ENCODE measurements at regions not wholly inside any gene's neighbourhood (a gene's known extent, or its start where the extent isn't known, plus 50 kb on each side); places are given as distances from the start of the nearest gene placed in this dataset.

DNA sequence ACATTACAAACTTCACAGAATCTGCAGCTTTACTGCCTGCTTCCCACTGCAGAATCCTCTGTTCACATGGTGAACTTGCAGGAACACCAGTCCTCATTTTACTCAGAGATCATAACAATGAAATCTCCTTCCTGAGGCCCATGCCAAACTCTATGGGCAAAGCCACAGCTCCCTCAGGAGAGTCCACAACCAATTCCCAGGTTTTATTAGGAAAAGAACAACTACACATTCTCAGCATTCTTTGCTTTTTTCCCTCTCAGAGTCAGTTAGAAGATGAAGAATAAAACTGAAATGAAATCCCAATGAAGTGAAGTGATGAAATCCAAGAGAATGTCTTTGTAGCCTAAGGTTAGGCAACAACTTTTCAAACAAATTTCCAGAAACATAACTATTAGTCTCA is 233.7 kb downstream of the DSEL start:
- no peak for FAIRE-seq

DNA sequence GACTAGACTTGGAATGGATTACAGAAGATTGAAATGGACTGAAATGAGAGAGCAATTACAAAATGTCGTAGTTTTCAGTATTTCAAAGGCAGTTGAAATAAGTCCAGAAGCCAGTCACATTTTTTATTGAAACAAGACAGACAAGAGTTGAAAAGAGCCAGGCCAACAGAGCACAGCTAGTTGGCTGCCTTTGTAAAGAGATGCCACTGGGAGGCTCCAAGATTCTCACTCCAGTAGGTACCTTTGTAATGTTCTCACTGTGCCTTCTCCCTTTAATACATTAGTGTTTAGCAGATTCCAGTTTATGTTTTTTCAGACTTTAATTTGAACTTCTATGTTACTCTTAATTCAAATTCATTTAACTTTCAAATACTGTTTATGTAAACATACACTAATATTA is 234.8 kb downstream of the DSEL start:
- no peak for FAIRE-seq

DNA sequence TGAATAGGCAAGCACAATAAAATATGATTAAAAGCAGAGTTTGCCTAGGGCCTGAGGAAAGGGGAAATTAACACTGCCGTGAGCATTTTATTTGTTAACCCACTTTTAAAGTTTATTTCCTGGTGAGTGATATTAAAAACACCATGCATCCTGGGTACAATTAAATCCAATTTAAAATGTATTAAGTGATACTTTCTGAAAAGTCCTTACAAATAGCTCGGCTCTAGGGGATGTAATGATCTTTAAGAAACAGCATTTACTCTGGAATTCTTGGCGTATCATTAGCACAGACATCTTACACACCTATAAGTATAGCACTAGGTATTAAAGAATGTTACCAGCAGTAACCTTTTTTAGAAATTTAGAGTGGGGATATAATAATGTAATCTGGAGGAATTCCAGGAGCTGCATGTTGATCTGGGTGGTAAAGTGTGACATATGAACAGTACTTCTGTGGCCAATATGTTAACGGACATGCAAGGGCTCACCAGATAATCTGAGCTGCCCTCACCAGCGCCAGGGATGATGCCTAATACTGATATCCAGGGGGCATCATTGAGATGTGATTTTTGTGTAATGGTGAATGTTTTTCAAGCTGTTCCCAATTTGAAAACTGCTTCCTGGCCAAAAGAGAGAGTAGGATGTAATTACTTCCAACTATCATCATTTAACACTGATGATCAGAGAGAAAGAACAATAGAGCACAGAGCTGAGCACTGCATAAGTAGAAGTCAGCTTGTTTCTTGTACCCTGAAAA is 235.9 kb downstream of the DSEL start:
- FAIRE-seq, result no peak

DNA sequence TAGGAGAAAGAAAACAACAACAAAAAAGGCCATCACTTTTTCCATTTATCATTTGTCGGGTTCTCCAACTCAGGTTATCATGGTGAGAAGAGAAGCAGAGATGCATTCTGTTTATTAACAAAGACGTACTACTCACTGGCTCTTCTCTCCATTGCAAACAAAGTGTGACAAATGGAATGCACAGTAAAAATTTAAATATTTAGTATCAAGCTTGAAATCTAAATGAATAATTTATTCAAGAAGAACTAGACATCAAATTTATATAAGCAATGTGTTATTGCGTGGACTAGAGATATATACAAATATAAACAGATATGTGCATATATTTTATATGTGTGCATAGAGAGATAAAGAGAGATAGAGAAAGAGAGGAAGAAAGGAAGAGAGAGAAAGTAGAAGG is 236.5 kb downstream of the DSEL start:
- FAIRE-seq, result no peak

DNA sequence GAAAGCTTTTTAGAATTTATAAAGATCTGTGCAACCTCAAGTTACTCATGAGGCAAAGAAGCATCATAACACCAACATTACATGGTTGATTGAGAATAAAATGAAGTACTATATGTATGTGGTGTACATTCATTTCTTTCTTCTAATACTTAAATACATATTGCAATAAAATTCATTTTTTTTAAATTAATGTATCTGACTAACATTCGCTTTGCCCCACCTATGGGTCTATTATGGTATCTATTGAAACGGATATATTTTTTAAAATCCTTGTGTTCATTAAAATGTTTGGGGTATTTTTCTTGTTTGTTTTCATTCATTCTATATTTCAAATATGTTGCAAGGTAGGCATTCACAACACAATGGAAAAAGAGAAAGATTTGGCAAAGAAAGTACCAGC is 237.5 kb downstream of the DSEL start:
- no peak for FAIRE-seq

DNA sequence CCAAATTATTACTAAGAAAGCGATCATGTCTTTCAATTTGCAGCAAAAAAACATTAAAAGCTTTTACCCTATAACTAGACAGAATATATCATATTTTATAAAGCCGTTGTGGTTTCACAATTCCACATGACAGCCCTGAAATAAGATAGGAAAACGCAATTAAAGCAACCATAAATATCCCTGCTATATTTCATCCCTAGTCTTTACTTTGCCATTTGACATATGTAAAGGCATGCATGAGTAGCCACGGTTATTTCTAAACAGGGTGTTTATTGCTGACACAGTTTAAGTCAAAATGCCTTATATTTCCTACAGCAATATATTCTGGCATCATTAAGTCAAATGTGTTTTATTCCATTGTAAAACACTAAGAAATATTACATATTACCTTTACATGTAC is 239.9 kb downstream of the DSEL start:
- peak; percentile 6 for FAIRE-seq

DNA sequence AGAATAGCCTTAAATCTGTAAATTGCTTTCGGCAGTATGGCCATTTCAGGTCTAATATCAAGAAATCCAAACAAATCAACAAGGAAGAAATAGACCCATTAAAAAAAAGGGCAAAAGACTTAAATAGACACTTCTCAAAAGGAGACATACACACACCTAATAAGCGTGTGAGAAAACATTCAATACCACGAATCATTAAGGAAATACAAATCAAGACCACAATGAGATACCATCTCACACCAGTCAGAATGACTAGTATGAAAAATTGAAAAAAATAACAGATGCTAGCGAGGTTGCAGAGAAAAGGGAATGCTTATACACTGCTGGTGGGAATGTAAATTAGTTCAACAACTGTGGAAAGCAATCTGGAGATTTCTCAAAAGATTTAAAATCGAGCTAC is 243.2 kb downstream of the DSEL start:
- FAIRE-seq, result no peak

DNA sequence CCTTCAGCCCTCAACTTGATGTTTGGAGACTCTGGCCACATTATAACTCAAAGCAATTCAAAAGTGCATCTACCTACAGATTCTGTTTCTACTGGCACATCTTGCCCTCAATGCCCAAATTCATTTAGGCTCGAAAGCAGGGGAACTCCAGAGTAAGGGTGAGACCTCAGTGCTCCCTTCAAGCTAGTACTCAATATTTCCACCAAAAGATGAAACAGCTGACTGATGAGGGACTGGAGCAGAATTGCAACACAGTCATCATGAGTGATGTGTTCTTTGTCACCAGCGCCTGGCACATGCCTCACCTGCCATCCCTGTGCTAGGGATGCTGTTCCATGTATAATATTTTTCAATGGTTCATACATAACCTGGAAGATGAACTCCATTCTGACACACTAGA is 247.3 kb downstream of the DSEL start:
- no peak for FAIRE-seq

DNA sequence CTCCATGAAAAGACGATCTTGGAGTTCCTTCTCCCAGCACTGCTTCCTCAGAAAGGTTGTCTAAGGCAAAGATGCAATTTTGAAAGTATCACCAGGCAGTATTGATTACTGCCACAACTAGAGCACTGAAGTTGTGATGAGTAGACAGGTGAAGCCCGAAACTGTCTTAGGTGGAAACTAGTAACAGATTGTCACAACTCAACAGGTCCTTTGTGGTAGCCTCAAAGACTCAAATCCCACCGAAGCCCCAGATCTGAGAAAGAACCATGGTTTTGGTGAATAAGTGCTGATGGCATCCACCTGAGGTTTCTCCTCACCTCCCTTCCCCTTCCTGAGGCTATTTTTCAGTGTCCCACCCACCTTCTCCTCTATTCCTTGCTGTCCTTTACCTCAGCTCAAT is 248.0 kb downstream of the DSEL start:
- FAIRE-seq, result no peak

DNA sequence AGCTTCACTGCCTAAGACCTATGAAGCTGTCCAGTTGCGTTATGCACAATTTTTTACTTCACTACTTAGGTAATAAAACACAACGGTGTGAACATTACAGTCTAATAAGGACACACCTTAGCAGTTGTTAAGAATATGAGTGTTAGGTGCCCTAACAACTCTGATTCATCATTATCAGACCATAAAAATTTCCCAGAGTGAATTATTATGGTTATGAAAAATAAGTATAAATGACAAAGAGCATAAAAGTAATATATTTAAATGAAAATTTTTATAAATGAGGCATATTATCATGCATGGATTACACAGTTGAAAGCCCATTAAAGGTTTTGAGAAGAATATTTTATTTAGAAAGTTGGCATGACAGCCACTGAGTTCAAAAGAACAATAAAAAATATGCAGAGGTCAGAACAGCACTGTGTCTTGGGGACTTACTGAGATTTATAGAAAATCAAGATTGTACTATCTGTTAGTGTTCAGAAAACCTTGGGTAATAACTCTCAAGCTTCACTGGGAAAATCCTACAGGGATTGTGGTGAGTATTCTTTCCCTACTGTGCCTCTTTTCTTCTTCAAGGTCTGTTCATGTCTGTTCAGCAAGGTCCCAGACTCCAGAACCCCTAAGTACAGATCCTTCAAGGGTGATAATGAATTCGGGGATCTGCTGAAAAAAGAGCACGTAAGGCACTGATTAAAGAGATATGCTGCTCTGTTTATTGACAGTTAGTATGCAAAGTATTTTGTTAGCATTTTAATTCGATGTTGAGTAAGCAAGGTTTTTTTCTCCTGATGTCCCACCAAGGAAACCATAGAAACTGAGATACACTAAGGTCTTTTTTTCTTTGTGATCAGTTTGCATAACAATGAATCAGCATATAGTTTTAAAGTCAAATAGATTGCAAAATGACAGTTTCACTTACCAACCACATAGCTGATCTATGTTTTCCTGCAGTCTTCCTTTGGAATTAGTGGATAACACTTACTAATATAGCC is 250.0 kb downstream of the DSEL start:
- FAIRE-seq, result no peak

DNA sequence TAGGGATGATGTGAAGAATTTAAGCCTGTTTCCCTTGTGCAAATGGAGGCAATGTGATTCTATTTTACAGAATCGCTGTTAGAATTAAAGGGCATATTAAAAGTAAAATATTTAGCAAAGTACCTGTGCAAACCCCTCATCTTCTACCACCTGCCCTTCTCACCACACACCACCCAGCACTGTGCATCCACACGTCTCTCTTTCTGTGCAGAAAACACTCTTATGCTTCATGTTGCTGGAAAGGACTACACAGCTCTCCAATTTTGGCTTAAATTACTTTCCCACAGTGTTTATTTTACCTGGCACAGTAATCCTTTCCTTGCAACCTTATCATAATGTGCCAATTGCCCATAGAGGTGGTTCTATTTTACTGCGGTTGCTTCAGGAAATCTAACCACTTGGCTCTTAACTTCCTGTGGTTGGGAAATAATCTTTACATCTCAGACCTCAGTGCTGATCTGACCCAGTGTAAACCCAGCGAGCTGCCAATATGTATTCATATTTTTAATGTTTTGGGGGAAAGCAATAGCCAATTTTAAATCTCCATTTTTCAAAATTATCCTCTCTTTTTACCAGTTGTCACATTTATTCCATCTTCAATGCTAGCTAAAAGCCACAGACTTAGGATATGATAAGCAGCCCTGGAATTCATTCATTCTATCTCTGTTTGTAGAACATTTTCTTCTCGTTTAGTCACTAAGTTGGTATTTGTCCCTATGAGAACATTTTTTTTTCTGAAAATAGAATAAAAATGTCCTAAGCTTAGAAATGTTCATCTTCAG is 250.9 kb downstream of the DSEL start:
- FAIRE-seq, result no peak

DNA sequence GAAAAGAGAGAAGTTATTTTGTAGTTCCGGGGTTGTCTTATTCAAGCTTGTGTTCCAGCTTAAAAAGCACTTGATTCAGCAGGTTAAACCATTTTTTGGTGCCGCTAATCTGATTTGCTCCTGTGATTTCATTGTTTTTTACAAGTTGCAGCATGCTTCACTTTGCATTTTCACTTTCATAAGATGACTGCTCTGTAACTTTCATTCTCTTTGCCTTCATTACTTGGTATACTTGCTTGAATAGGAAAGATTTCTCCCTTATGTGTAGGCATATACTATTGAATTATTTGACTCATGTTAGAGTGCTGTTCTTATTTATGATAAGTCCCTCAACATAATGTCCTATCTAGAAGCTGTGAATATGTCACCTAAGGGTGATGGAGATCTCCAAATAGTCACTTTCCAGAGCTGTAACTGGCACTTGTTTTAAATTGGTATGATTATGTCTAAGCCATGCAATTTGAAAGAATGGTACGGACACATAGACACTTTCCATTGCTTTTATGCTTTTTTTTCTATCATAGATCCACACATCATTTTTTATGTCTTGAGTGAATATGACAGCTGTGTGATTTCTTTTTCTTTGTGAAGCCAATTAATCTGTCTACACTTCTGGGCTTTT is 254.5 kb downstream of the DSEL start:
- FAIRE-seq, result no peak

DNA sequence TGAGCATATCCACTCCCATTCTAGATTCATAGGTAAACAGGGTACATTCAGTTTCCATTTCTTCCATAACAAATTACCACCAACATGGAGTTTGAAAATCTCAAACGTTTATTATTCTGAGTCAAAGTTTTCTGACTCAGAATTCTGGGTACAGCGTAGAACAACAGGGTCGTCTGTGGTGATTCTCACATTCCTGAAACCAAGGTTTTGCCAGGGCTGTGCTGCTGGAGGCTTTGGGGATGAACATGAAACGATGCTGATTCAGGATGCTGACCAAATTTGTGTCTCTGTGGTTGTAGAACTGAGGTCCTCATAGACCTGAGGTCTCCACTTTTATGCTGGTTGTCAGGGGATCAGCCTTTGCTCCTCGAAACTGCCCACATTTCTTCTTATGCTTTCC is 255.7 kb downstream of the DSEL start:
- FAIRE-seq, result no peak

DNA sequence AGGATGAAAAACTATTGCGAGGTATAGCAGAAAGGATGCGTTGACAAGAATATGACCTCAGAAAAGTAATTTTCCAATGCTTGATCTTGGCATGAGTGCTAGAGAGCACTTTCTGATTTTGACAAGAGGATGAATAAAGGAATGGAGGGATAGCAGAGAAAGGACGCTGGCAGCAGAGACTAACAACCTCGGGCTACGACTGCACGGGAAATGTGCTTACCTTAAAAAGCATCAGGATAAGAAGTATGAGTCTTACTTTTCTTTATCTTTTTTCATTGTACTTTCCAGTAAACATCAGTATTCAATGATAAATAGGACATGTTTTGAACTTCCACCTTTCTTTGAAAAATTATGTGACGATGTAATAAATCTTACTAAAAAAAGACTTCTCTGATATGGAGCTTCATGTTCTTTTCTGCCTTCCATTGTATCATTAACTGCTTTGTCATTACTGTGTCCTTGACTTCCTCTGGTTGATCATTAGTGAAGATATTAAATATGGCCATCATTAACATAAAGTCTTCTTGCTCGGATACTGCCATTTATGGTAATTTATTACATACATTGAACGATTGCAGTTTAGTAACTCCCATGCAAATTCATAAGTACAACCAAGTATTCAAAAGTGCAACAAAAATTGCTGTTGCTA is 265.6 kb downstream of the DSEL start:
- FAIRE-seq, result no peak

DNA sequence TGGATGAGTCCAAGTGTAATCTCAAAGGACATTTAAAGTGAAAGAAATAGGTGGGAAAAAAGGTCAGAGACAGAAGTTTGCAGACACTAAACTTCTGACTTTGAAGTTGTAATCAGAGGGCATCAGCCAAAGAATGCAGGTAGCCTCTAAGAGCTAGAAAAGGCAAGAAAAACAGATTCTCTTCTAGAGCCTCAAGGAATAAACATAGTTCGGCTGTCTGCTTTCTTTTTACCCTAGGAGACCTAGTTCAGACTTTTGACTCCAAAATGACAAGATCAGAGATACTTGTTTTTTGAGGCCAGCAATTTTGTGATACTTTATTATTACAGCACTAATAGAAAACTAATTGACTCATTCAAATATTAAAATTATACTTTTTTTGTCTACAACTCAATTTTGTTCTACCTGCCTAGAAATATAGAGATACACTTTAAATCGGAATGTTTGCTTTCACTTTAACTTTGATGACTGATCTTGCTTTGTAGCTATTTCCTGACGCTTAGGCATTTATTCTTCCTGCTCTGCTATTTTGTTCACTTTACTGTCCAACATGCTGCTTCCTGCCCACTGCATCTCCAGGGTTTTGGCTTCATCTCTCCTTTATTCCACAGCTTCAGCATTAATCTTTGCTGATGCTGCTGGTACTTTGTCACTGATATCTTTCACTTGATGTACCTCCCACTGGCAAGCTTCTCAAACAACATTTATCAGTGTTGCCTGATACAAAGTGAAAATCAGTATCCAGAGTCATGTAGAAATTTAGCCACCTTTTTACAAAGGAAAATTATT is 272.5 kb downstream of the DSEL start:
- no peak for FAIRE-seq

DNA sequence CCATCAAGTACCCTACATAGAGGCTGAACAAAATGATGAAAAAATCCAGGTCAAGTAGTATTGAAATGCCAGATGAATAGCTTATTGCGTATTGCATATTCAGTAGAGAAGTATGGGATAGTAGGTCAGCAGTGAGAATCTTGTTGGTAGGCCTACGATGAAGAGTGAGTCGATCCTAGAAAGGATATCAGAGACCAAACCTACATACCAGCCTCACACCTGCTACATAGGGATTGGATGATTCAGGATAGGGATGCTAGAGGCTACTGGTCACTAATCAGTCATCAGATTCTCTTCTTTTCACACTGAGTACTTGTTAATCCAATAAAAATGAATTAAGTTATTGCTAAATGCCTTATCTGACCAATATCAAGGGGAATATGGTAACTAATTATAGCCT is 274.5 kb downstream of the DSEL start:
- no peak for FAIRE-seq

DNA sequence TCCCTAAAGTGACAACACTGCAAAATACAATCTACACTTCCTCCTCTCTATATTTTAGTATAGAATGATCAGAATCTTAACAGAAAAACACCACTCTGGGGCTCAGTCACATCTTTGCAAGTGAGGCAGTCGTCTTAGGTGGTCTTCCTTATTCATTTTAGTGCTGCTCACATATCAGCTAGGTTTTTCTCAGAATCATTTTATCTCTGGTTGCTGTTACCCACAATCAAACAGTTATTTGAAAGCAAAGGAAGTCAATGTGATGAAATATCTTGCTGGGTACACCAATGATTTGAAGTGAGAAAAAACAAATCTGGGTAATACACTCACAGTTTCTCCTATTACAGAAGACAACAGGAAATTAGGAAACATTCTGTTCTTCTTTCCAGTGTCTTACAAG is 275.2 kb downstream of the DSEL start:
- no peak for FAIRE-seq

DNA sequence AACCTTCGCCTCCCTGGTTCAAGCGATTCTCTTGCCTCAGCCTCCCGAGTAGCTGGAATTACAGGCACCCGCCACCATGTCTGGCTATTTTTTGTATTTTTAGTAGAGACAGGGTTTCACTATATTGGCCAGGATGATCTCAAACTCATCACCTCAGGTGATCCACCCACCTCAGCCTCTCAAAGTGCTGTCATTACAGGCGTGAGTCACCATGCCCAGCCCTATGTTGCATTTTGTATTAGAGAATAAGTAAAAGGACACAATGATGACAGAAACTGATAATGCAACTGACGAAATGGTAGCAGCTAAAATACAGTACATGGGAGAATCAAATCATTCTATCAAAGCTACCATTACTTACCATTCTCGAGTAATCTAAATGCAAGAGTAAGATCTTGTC is 276.7 kb downstream of the DSEL start:
- FAIRE-seq, result no peak

DNA sequence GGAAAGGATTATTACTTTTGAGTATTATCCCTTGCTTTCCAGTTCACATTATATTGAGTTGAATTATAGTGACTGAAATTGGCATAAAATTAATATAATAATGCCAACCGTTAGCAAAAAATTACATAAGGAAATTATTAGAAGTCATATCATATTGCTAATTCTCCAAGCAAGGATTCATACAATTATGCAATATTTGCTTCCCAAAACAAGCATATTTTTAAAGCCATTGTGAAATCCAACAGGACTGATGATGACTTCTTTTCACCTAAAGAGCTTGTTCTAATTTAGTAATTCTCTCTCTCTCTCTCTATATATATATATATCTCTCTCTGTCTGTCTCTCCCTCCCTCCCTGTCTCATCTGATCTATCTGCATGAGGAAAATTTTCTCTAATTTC is 283.5 kb downstream of the DSEL start:
- no peak for FAIRE-seq

DNA sequence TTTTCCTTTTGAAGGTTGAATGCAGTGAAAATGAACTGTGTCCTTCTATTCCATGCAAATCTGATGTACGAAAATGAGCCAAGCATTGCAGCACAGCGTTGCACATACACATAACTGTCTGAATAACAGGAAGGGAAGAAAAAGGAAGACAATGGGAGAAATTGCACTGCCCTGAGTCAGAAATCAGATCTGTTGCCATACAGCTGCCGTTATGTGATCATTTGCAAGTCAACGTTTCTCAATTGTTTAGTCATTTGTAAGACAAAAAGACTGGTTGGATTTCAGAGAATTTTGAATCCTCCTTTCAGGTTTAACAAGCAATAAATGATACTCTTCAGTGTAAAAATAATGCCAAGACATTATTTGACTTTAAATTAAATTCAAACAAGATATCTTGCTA is 284.1 kb downstream of the DSEL start:
- no peak for FAIRE-seq

DNA sequence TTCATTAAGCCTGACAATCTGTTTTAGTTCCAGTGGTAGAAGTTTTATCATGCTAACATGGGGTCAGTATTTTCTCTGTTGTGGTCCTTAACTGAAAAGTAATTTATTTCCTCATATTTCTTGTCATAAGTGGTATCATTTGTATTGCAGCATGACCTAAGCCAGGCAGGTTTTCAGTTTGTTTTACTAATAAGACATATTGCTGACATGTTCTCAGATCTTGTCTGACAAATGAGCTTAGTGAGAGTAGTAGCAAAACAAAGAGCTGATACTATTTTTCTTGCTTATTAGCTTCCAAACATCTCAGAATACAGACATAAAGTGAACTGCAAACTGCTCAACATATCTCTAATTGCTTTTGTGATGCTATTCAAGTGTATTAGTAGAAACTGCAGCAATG is 293.6 kb downstream of the DSEL start:
- no peak for FAIRE-seq

DNA sequence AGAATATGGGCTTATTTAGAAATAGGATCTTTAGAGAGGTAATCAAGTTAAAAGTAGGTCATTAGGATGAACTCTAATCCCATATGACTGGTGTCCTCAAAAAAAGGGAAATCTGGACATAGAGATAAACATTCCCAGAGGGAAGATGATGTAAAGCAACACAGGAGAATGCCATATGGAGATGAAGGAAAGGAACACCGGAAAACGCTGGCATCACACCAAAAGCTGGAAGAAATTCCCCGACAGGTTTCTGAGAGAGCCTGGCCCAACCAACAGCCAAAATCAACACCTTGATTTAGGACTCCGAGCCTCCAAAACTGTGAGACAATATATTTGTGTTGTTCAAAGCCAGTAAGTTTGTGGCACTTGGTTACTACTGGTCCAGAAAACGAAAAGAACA is 296.7 kb downstream of the DSEL start:
- no peak for FAIRE-seq

Measured in A204.1 (cell line).